ENCODE measurements at regions not wholly inside any gene's neighbourhood (a gene's known extent, or its start where the extent isn't known, plus 50 kb on each side); places are given as distances from the start of the nearest gene placed in this dataset.
"Not testable (repeated sequence)": the region's sequence is repeated elsewhere in the genome, so short reads cannot be mapped to it uniquely, and the experiment has no call there.

- DNase-seq (ENCODE audit: low read depth, low spot score): no peak
- TF ChIP-seq CTCF (IDR thresholded peaks at IDR 0.05; ENCODE audit: low read depth, low read length): no peak
- in situ Hi-C loops (cut with HindIII; ENCODE audit: low sequenced_read_pairs): no loop called here
- H3K4me3 ChIP-seq (ENCODE audit: low read depth, low read length): no peak overlapping the region
These were observed 1401.9 kb downstream of the FAM181B start for GRCh38 chr11:81331611-81332235.

- DNase-seq (ENCODE audit: low read depth, low spot score): no peak
- in situ Hi-C loops (cut with HindIII; ENCODE audit: low sequenced_read_pairs): no loop called here
- no peak overlapping the region for H3K4me3 ChIP-seq (ENCODE audit: low read depth, low read length)
- no peak for TF ChIP-seq CTCF (IDR thresholded peaks at IDR 0.05; ENCODE audit: low read depth, low read length)
These were observed 1402.6 kb downstream of the FAM181B start for GRCh38 chr11:81331088-81331487.

GRCh38 chr11:81303038-81303664 is 1430.5 kb downstream of the FAM181B start:
- in situ Hi-C loops (cut with HindIII; ENCODE audit: low sequenced_read_pairs): no loop called here
- DNase-seq (ENCODE audit: low read depth, low spot score): no peak
- H3K4me3 ChIP-seq (ENCODE audit: low read depth, low read length): no peak overlapping the region
- no peak for TF ChIP-seq CTCF (IDR thresholded peaks at IDR 0.05; ENCODE audit: low read depth, low read length)

- no peak overlapping the region for H3K4me3 ChIP-seq (ENCODE audit: low read depth, low read length)
- in situ Hi-C loops (cut with HindIII; ENCODE audit: low sequenced_read_pairs): no loop called here
- DNase-seq (ENCODE audit: low read depth, low spot score): no peak
- TF ChIP-seq CTCF (IDR thresholded peaks at IDR 0.05; ENCODE audit: low read depth, low read length): no peak
These were observed 1432.4 kb downstream of the FAM181B start for GRCh38 chr11:81301166-81301830.

GRCh38 chr11:81286959-81287358 is 1446.7 kb downstream of the FAM181B start:
- in situ Hi-C loops (cut with HindIII; ENCODE audit: low sequenced_read_pairs): no loop called here
- no peak for DNase-seq (ENCODE audit: low read depth, low spot score)
- no peak for TF ChIP-seq CTCF (IDR thresholded peaks at IDR 0.05; ENCODE audit: low read depth, low read length)
- H3K4me3 ChIP-seq (ENCODE audit: low read depth, low read length): no peak overlapping the region

GRCh38 chr11:81286550-81286949 is 1447.1 kb downstream of the FAM181B start:
- in situ Hi-C loops (cut with HindIII; ENCODE audit: low sequenced_read_pairs): no loop called here
- no peak overlapping the region for H3K4me3 ChIP-seq (ENCODE audit: low read depth, low read length)
- no peak for TF ChIP-seq CTCF (IDR thresholded peaks at IDR 0.05; ENCODE audit: low read depth, low read length)
- DNase-seq (ENCODE audit: low read depth, low spot score): no peak

- DNase-seq (ENCODE audit: low read depth, low spot score); in situ Hi-C loops (cut with HindIII; ENCODE audit: low sequenced_read_pairs); H3K4me3 ChIP-seq (ENCODE audit: low read depth, low read length): not testable (repeated sequence)
These were observed 1453.4 kb downstream of the FAM181B start for GRCh38 chr11:81280228-81280627.
